ENCODE measurements at regions not wholly inside any gene's neighbourhood (a gene's known extent, or its start where the extent isn't known, plus 50 kb on each side); places are given as distances from the start of the nearest gene placed in this dataset.

- WGBS (ENCODE audit: insufficient coverage): 0% methylated on average over 1 of the region's 1 CpG
- no peaks in the 10 kb centered on the region for H3K27me3 ChIP-seq (replicated peaks in 1 of 2; ENCODE audit: control insufficient read depth in 2 of 2, extremely low read depth in 1 of 2, insufficient read depth in 2 of 2, low read length in 1 of 2)
- no peak for DNase-seq
- H3K4me3 ChIP-seq (ENCODE audit: control insufficient read depth in 1 of 2, extremely low read depth in 1 of 2, low read length in 1 of 2): no peak overlapping the region
- no peaks in the 10 kb centered on the region for H3K36me3 Mint-ChIP-seq
- no peaks in the 10 kb centered on the region for H3K9me3 ChIP-seq
- no peaks in the 10 kb centered on the region for H3K36me3 ChIP-seq (ENCODE audit: control insufficient read depth in 2 of 2, extremely low read depth in 1 of 2, insufficient read depth in 1 of 2, low read length in 1 of 2)
- no peak overlapping the region for H3K27ac ChIP-seq (ENCODE audit: low read length)
- H3K4me3 Mint-ChIP-seq: no peak overlapping the region
- H3K9me3 Mint-ChIP-seq: peaks cover 0 to 8% (median 0%) of the 10 kb centered on the region in 3 donors
- no peak overlapping the region for H3K27ac Mint-ChIP-seq
- peaks cover 0 to 4% (median 0%) of the 10 kb centered on the region in 3 donors for H3K4me1 Mint-ChIP-seq
- H3K4me1 ChIP-seq (ENCODE audit: control insufficient read depth in 1 of 2, extremely low read depth in 1 of 2, insufficient read depth in 2 of 2, low read length in 2 of 2): no peaks in the 10 kb centered on the region
- peaks cover 2 to 8% of the 10 kb centered on the region in 2 donors for H3K27me3 Mint-ChIP-seq
- no peak for ATAC-seq (replicated peaks in 1 of 4)
- POLR2A ChIA-PET: no interaction called here
- CTCF ChIA-PET: no interaction called here
Observed at GRCh38 chr10:130871406-130871805, 440.1 kb downstream of the TCERG1L start.

DNA sequence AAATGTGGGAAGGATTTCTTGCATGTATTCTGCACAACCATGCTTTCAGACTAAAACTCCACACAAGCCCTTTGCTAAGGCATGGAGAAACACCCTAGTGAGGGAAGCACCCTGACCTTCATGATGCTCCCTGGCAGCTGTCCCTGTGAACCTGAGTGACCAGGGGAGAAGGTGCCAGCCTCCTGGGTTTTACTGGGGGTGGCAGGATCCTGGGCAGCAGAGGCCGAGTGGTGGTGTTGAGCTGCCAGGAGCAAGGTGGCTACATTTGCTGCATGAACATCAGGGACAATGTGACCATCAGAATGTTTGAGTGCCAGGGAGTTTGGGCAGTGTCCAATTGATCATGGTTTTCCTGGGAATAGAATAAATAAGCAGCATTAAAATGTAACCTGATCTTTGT, 437.9 kb downstream of the TCERG1L start:
- ChIA-PET POLR2A (no interaction called here), CTCF (no interaction called here)
- peaks cover 0 to 6% (median 0%) of the 10 kb centered on the region in 3 donors for H3K4me1 Mint-ChIP-seq
- H3K36me3 Mint-ChIP-seq: no peaks in the 10 kb centered on the region
- H3K36me3 ChIP-seq (ENCODE audit: control insufficient read depth in 2 of 2, extremely low read depth in 1 of 2, insufficient read depth in 1 of 2, low read length in 1 of 2): no peaks in the 10 kb centered on the region
- DNase-seq: no peak
- no peaks in the 10 kb centered on the region for H3K4me1 ChIP-seq (ENCODE audit: control insufficient read depth in 1 of 2, extremely low read depth in 1 of 2, insufficient read depth in 2 of 2, low read length in 2 of 2)
- WGBS (ENCODE audit: insufficient coverage): 43% methylated on average over 1 of the region's 1 CpG
- no peaks in the 10 kb centered on the region for H3K27me3 ChIP-seq (replicated peaks in 1 of 2; ENCODE audit: control insufficient read depth in 2 of 2, extremely low read depth in 1 of 2, insufficient read depth in 2 of 2, low read length in 1 of 2)
- H3K4me3 ChIP-seq (ENCODE audit: control insufficient read depth in 1 of 2, extremely low read depth in 1 of 2, low read length in 1 of 2): no peak overlapping the region
- H3K9me3 Mint-ChIP-seq: peaks cover 0 to 8% (median 0%) of the 10 kb centered on the region in 3 donors
- ATAC-seq (replicated peaks in 1 of 4): no peak
- H3K4me3 Mint-ChIP-seq: no peak overlapping the region
- no peaks in the 10 kb centered on the region for H3K9me3 ChIP-seq
- H3K27ac ChIP-seq (ENCODE audit: low read length): no peak overlapping the region
- H3K27ac Mint-ChIP-seq: no peak overlapping the region
- peaks cover 2 to 12% of the 10 kb centered on the region in 2 donors for H3K27me3 Mint-ChIP-seq

DNA sequence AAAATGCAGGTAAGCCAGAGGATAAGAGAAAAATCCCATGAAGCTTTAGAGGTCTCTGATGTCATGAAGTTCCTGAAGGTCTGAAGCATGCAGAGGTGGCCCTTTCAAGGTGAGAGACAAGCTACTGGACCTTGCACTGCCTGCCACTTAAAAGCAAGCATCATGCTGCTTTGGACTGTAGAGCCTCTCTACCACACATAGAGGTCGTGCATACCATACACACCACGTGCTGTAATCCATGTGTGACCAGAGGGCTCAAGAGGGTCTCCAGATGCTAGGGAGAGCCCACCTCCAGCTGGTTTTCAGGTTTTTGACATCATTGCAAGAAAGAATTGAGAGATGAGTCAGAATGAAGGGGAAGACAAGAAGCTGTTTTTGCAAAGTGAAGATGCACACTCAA, 436.4 kb downstream of the TCERG1L start:
- Histone ChIP-seq H3K27ac (ENCODE audit: low read length) (no peak overlapping the region), H3K27me3 (replicated peaks in 1 of 2; ENCODE audit: control insufficient read depth in 2 of 2, extremely low read depth in 1 of 2, insufficient read depth in 2 of 2, low read length in 1 of 2) (no peaks in the 10 kb centered on the region), H3K4me3 (ENCODE audit: control insufficient read depth in 1 of 2, extremely low read depth in 1 of 2, low read length in 1 of 2) (no peak overlapping the region), H3K4me1 (ENCODE audit: control insufficient read depth in 1 of 2, extremely low read depth in 1 of 2, insufficient read depth in 2 of 2, low read length in 2 of 2) (no peaks in the 10 kb centered on the region), H3K36me3 (ENCODE audit: control insufficient read depth in 2 of 2, extremely low read depth in 1 of 2, insufficient read depth in 1 of 2, low read length in 1 of 2) (no peaks in the 10 kb centered on the region), H3K9me3 (no peaks in the 10 kb centered on the region)
- no peak for ATAC-seq (replicated peaks in 1 of 4)
- H3K27me3 Mint-ChIP-seq: peaks cover 2 to 6% of the 10 kb centered on the region in 2 donors
- CTCF ChIA-PET: no interaction called here
- no peak overlapping the region for H3K27ac Mint-ChIP-seq
- no CpG with 5 or more reads among the region's 2 CpGs for WGBS (ENCODE audit: insufficient coverage)
- H3K4me3 Mint-ChIP-seq: no peak overlapping the region
- no peak for DNase-seq
- H3K36me3 Mint-ChIP-seq: no peaks in the 10 kb centered on the region
- peaks cover 0 to 8% (median 0%) of the 10 kb centered on the region in 3 donors for H3K9me3 Mint-ChIP-seq
- POLR2A ChIA-PET: no interaction called here
- H3K4me1 Mint-ChIP-seq: peaks cover 0 to 6% (median 0%) of the 10 kb centered on the region in 3 donors

GRCh38 chr10:130875897-130876472, 435.5 kb downstream of the TCERG1L start:
- Mint-ChIP-seq H3K9me3 (peaks cover 0 to 8% (median 0%) of the 10 kb centered on the region in 3 donors), H3K36me3 (no peaks in the 10 kb centered on the region), H3K4me1 (peaks cover 0 to 6% (median 0%) of the 10 kb centered on the region in 3 donors), H3K27ac (no peak overlapping the region), H3K27me3 (peaks cover 0 to 6% of the 10 kb centered on the region in 2 donors), H3K4me3 (no peak overlapping the region)
- no peak overlapping the region for H3K27ac ChIP-seq (ENCODE audit: low read length)
- DNase-seq (no peak), ATAC-seq (replicated peaks in 1 of 4) (no peak)
- 88% methylated on average over 5 of the region's 7 CpGs for WGBS (ENCODE audit: insufficient coverage)
- no peaks in the 10 kb centered on the region for H3K9me3 ChIP-seq
- POLR2A ChIA-PET: no interaction called here
- no peaks in the 10 kb centered on the region for H3K36me3 ChIP-seq (ENCODE audit: control insufficient read depth in 2 of 2, extremely low read depth in 1 of 2, insufficient read depth in 1 of 2, low read length in 1 of 2)
- no peaks in the 10 kb centered on the region for H3K4me1 ChIP-seq (ENCODE audit: control insufficient read depth in 1 of 2, extremely low read depth in 1 of 2, insufficient read depth in 2 of 2, low read length in 2 of 2)
- no peak overlapping the region for H3K4me3 ChIP-seq (ENCODE audit: control insufficient read depth in 1 of 2, extremely low read depth in 1 of 2, low read length in 1 of 2)
- CTCF ChIA-PET: no interaction called here
- no peaks in the 10 kb centered on the region for H3K27me3 ChIP-seq (replicated peaks in 1 of 2; ENCODE audit: control insufficient read depth in 2 of 2, extremely low read depth in 1 of 2, insufficient read depth in 2 of 2, low read length in 1 of 2)

DNA sequence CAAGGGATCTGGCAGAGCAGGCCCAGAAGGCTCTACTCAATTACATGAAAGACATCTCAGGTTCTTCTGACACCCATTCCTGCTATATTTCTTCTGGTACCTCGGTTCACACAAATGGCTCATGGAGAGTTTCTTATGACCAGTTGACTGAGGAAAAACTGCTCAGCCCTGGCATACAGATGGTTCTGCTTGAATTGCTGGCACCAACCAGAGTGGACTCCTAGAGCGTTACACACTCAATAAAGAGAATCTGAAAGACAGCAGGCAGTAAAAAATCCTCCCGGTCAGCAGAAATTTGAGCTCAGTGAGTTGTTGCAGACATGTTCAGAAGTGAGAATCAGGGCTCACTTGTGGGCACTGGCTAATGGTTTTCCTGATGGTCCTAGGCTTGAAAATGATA, 434.4 kb downstream of the TCERG1L start:
- 100% methylated on average over 1 of the region's 3 CpGs for WGBS (ENCODE audit: insufficient coverage)
- Histone ChIP-seq H3K4me1 (ENCODE audit: control insufficient read depth in 1 of 2, extremely low read depth in 1 of 2, insufficient read depth in 2 of 2, low read length in 2 of 2) (no peaks in the 10 kb centered on the region), H3K4me3 (ENCODE audit: control insufficient read depth in 1 of 2, extremely low read depth in 1 of 2, low read length in 1 of 2) (no peak overlapping the region), H3K27ac (ENCODE audit: low read length) (no peak overlapping the region), H3K36me3 (ENCODE audit: control insufficient read depth in 2 of 2, extremely low read depth in 1 of 2, insufficient read depth in 1 of 2, low read length in 1 of 2) (no peaks in the 10 kb centered on the region), H3K9me3 (no peaks in the 10 kb centered on the region), H3K27me3 (replicated peaks in 1 of 2; ENCODE audit: control insufficient read depth in 2 of 2, extremely low read depth in 1 of 2, insufficient read depth in 2 of 2, low read length in 1 of 2) (no peaks in the 10 kb centered on the region)
- no peak overlapping the region for H3K27ac Mint-ChIP-seq
- H3K36me3 Mint-ChIP-seq: no peaks in the 10 kb centered on the region
- peaks cover 0 to 6% (median 0%) of the 10 kb centered on the region in 3 donors for H3K4me1 Mint-ChIP-seq
- CTCF ChIA-PET: no interaction called here
- no peak overlapping the region for H3K4me3 Mint-ChIP-seq
- DNase-seq (no peak), ATAC-seq (replicated peaks in 1 of 4) (no peak)
- H3K9me3 Mint-ChIP-seq: peaks cover 0 to 8% (median 0%) of the 10 kb centered on the region in 3 donors
- peaks cover 0 to 10% of the 10 kb centered on the region in 2 donors for H3K27me3 Mint-ChIP-seq
- POLR2A ChIA-PET: no interaction called here

DNA sequence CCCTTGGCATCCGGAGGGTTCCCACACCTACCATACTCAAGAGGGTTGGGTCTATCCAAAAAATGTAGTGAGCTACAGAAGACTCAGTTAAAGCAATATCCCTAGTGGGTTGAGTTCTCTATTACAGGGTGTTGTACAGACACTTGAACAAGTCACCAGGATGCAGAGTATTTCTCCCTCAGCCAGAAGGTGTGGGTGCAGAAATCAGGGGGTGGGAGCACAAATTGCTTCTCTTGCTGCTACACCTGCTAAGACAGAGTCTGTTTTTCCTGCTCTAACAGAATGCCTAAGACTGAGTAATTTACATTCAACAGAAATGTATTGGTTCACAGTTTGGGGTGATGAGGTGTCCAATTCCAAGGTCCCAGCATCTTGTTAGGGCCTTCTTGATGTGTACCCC, 433.4 kb downstream of the TCERG1L start:
- no peak overlapping the region for H3K4me3 Mint-ChIP-seq
- ATAC-seq (replicated peaks in 1 of 4) (no peak), DNase-seq (no peak)
- POLR2A ChIA-PET: no interaction called here
- no peaks in the 10 kb centered on the region for H3K36me3 Mint-ChIP-seq
- peaks cover 0 to 10% of the 10 kb centered on the region in 2 donors for H3K27me3 Mint-ChIP-seq
- H3K36me3 ChIP-seq (ENCODE audit: control insufficient read depth in 2 of 2, extremely low read depth in 1 of 2, insufficient read depth in 1 of 2, low read length in 1 of 2): no peaks in the 10 kb centered on the region
- H3K9me3 Mint-ChIP-seq: peaks cover 0 to 8% (median 0%) of the 10 kb centered on the region in 3 donors
- H3K27me3 ChIP-seq (replicated peaks in 1 of 2; ENCODE audit: control insufficient read depth in 2 of 2, extremely low read depth in 1 of 2, insufficient read depth in 2 of 2, low read length in 1 of 2): no peaks in the 10 kb centered on the region
- no peaks in the 10 kb centered on the region for H3K9me3 ChIP-seq
- H3K4me1 Mint-ChIP-seq: peaks cover 0 to 6% (median 0%) of the 10 kb centered on the region in 3 donors
- no peaks in the 10 kb centered on the region for H3K4me1 ChIP-seq (ENCODE audit: control insufficient read depth in 1 of 2, extremely low read depth in 1 of 2, insufficient read depth in 2 of 2, low read length in 2 of 2)
- H3K27ac Mint-ChIP-seq: no peak overlapping the region
- H3K4me3 ChIP-seq (ENCODE audit: control insufficient read depth in 1 of 2, extremely low read depth in 1 of 2, low read length in 1 of 2): no peak overlapping the region
- CTCF ChIA-PET: no interaction called here
- WGBS (ENCODE audit: insufficient coverage): no CpG with 5 or more reads among the region's 1 CpG
- no peak overlapping the region for H3K27ac ChIP-seq (ENCODE audit: low read length)

GRCh38 chr10:130882906-130883305, 428.6 kb downstream of the TCERG1L start:
- Histone ChIP-seq H3K36me3 (ENCODE audit: control insufficient read depth in 2 of 2, extremely low read depth in 1 of 2, insufficient read depth in 1 of 2, low read length in 1 of 2) (no peaks in the 10 kb centered on the region), H3K27ac (ENCODE audit: low read length) (no peak overlapping the region), H3K27me3 (replicated peaks in 1 of 2; ENCODE audit: control insufficient read depth in 2 of 2, extremely low read depth in 1 of 2, insufficient read depth in 2 of 2, low read length in 1 of 2) (peaks cover 0 to 12% of the 10 kb centered on the region in 2 experiments), H3K4me1 (ENCODE audit: control insufficient read depth in 1 of 2, extremely low read depth in 1 of 2, insufficient read depth in 2 of 2, low read length in 2 of 2) (no peaks in the 10 kb centered on the region), H3K4me3 (ENCODE audit: control insufficient read depth in 1 of 2, extremely low read depth in 1 of 2, low read length in 1 of 2) (no peak overlapping the region), H3K9me3 (no peaks in the 10 kb centered on the region)
- ATAC-seq (replicated peaks in 1 of 4) (no peak), DNase-seq (no peak)
- no peaks in the 10 kb centered on the region for H3K4me1 Mint-ChIP-seq
- no peak overlapping the region for H3K4me3 Mint-ChIP-seq
- CTCF ChIA-PET: no interaction called here
- 81% methylated on average over 3 of the region's 3 CpGs for WGBS (ENCODE audit: insufficient coverage)
- no peaks in the 10 kb centered on the region for H3K36me3 Mint-ChIP-seq
- peaks cover 4 to 14% of the 10 kb centered on the region in 2 donors for H3K27me3 Mint-ChIP-seq
- H3K27ac Mint-ChIP-seq: no peak overlapping the region
- POLR2A ChIA-PET: no interaction called here
- H3K9me3 Mint-ChIP-seq: no peaks in the 10 kb centered on the region

All from T-cell (primary cell).